HCT116 (cell line): ENCODE measurements at regions not wholly inside any gene's neighbourhood (a gene's known extent, or its start where the extent isn't known, plus 50 kb on each side); places are given as distances from the start of the nearest gene placed in this dataset.

Source experiments
- ATAC-seq: fragments of 200-7000 bp; cut with Tn5 transposase; 2 replicates; pipeline ENCODE4 v1.9.1; 2020; ENCODE audit warnings: mild to moderate bottlenecking, moderate library complexity
- BruUV-seq: library from RNA; stranded (reverse); fragments of 400-500 nt; replicated peaks from 2 replicates; lab custom pipeline; 2021; lab: Mats Ljungman, UMichigan
- CTCF ChIA-PET: fragments of 300-600 bp; sonication (Branson Sonifier 250); formaldehyde crosslinking; loops from one replicate; lab custom pipeline; 2021; ENCODE audit warnings: antibody characterized with exemption; lab: Charles Lee
- POLR2A ChIA-PET: fragments of 300-600, 350-600 bp; sonication (Branson Sonifier 250); formaldehyde crosslinking; loops from one replicate; lab custom pipeline; 2021; ENCODE audit warnings: antibody characterized with exemption; lab: Charles Lee
- RAD21 ChIA-PET, 2 experiments: fragments of 300-600 bp; sonication (Branson Sonifier 250); formaldehyde crosslinking; loops; one replicate each; lab custom pipeline; 2023; ENCODE audit warnings: low total read pairs in 2 of 2; ENCODE audit not compliant: uncharacterized antibody in 2 of 2, unreplicated experiment in 2 of 2, low non-redundant PET in 1 of 2; lab: Charles Lee
- DNase-seq: peaks from one replicate; pipeline ENCODE4 v3.0.0-alpha.2; 2010; ENCODE audit warnings: low read depth, low spot score
- H2AFZ ChIP-seq: fragments of 200-600 bp; shearing (Covaris generic), sonication (generic); 2 replicates; pipeline ENCODE4 v1.6.1; 2017; ENCODE audit warnings: low read depth, mixed run types, mixed read lengths, antibody characterized with exemption, low read length; ENCODE audit not compliant: poor library complexity, severe bottlenecking
- H3K27ac ChIP-seq: 2 replicates; pipeline ENCODE4 v1.5.1; 2012; ENCODE audit warnings: low read depth, low read length
- H3K27me3 ChIP-seq: fragments of 200-600 bp; sonication (generic); 2 replicates; pipeline ENCODE4 v1.6.1; 2016; ENCODE audit warnings: mixed run types, low read length, mixed read lengths; ENCODE audit not compliant: insufficient read depth
- H3K36me3 ChIP-seq, 2 experiments: fragments of 200-500 bp in 1 of 2; fragments of 200-600 bp in 1 of 2; sonication (Bioruptor generic) in 1 of 2; sonication (generic) in 1 of 2; 2 replicates each; pipeline versions ENCODE4 v1.5.1 to v1.6.1; 2014 to 2016; ENCODE audit warnings: low read length in 2 of 2, inconsistent platforms in 1 of 2, mixed read lengths in 1 of 2, mixed run types in 1 of 2; ENCODE audit not compliant: insufficient read depth in 2 of 2, control insufficient read depth in 1 of 2
- H3K4me1 ChIP-seq, 2 experiments: fragments of 200-600 bp in 1 of 2; sonication (generic) in 1 of 2; 2 replicates each; pipeline versions ENCODE4 v1.5.1 to v1.6.1; 2012 to 2017; ENCODE audit warnings: low read length in 2 of 2, inconsistent platforms in 1 of 2, mild to moderate bottlenecking in 1 of 2, mixed read lengths in 1 of 2, mixed run types in 1 of 2, moderate library complexity in 1 of 2; ENCODE audit not compliant: insufficient read depth in 2 of 2, control insufficient read depth in 1 of 2
- H3K4me2 ChIP-seq: fragments of 200-600 bp; sonication (generic); 2 replicates; pipeline ENCODE4 v1.6.1; 2017; ENCODE audit warnings: mixed run types, low read length, mixed read lengths
- H3K4me3 ChIP-seq, 2 experiments: fragments of 200-600 bp in 1 of 2; sonication (generic) in 1 of 2; replicated peaks in 1 of 2; 2 replicates each; pipeline ENCODE4 v1.5.1; 2011 to 2016; ENCODE audit warnings: low read length in 2 of 2, control low read depth in 1 of 2, low read depth in 1 of 2, mild to moderate bottlenecking in 1 of 2, mixed read lengths in 1 of 2, mixed run types in 1 of 2
- H3K79me2 ChIP-seq: fragments of 200-600 bp; sonication (generic); 2 replicates; pipeline ENCODE4 v1.6.1; 2017; ENCODE audit warnings: mild to moderate bottlenecking, mixed run types, low read length, moderate library complexity, mixed read lengths; ENCODE audit not compliant: insufficient read depth
- H3K9ac ChIP-seq: fragments of 200-600 bp; sonication (generic); 2 replicates; pipeline ENCODE4 v1.6.1; 2016; ENCODE audit warnings: low read length, mixed read lengths
- H3K9me2 ChIP-seq: fragments of 200-600 bp; sonication (generic), shearing (Covaris generic); 2 replicates; pipeline ENCODE4 v1.6.1; 2017; ENCODE audit warnings: mixed run types, mild to moderate bottlenecking, moderate library complexity; ENCODE audit not compliant: insufficient read depth
- H3K9me3 ChIP-seq, 2 experiments: fragments of 200-500 bp in 1 of 2; fragments of 200-600 bp in 1 of 2; sonication (Bioruptor generic) in 1 of 2; sonication (generic) in 1 of 2; 2 replicates each; pipeline ENCODE4 v1.6.1; 2014 to 2017; ENCODE audit warnings: low read length in 2 of 2, mixed read lengths in 2 of 2, inconsistent platforms in 1 of 2, low read depth in 1 of 2, mild to moderate bottlenecking in 1 of 2, mixed run types in 1 of 2, moderate library complexity in 1 of 2; ENCODE audit not compliant: control insufficient read depth in 1 of 2, insufficient read depth in 1 of 2
- H4K20me1 ChIP-seq: fragments of 200-600 bp; sonication (generic), shearing (Covaris generic); 2 replicates; pipeline ENCODE4 v1.6.1; 2017; ENCODE audit warnings: mixed run types, mild to moderate bottlenecking, moderate library complexity; ENCODE audit not compliant: insufficient read depth
- ATF3 ChIP-seq: IDR thresholded peaks from 2 replicates; pipeline ENCODE4 v1.6.1; 2012
- FOSL1 ChIP-seq: IDR thresholded peaks from 2 replicates; pipeline ENCODE4 v1.6.1; 2012; ENCODE audit warnings: low read depth
- JUND ChIP-seq: IDR thresholded peaks from 2 replicates; pipeline ENCODE4 v1.6.1; 2012
- MAX ChIP-seq: IDR thresholded peaks from 2 replicates; pipeline ENCODE4 v1.6.1; 2012
- RAD21 ChIP-seq: IDR thresholded peaks from 2 replicates; pipeline ENCODE4 v1.6.1; 2012; ENCODE audit warnings: low read depth, mild to moderate bottlenecking
- REST ChIP-seq: IDR thresholded peaks from 2 replicates; pipeline ENCODE4 v1.6.1; 2012; ENCODE audit warnings: low read depth
- SIN3A ChIP-seq: IDR thresholded peaks from 2 replicates; pipeline ENCODE4 v1.6.1; 2012; ENCODE audit warnings: low read depth
- SP1 ChIP-seq: IDR thresholded peaks from 2 replicates; pipeline ENCODE4 v1.6.1; 2012; ENCODE audit warnings: low read depth
- SRF ChIP-seq: IDR thresholded peaks from 2 replicates; pipeline ENCODE4 v1.6.1; 2012; ENCODE audit warnings: low read depth
- ZBTB33 ChIP-seq: IDR thresholded peaks from 2 replicates; pipeline ENCODE4 v1.6.1; 2011; ENCODE audit warnings: mild to moderate bottlenecking, low read length, moderate library complexity; ENCODE audit not compliant: insufficient replicate concordance; ENCODE audit errors: extremely low read depth
- intact Hi-C: fragments of 100-400 bp; cut with micrococcal nuclease; formaldehyde crosslinking; loops from 2 replicates; pipeline ENCODE4 v1.10.0; 2022

- intact Hi-C loops: no loop called here
- ATAC-seq: no peak
- no peaks in the 10 kb centered on the region for H4K20me1 ChIP-seq
- no peak overlapping the region for H3K4me3 ChIP-seq
- ChIA-PET CTCF (no interaction called here), RAD21 (no interaction called here), POLR2A (no interaction called here)
- TF ChIP-seq REST: no peak
- TF ChIP-seq JUND: no peak
- no peak for TF ChIP-seq SP1
- TF ChIP-seq RAD21: no peak
- no peak for TF ChIP-seq ATF3
- no peak for TF ChIP-seq MAX
- no peak for TF ChIP-seq SIN3A
- TF ChIP-seq ZBTB33: no peak
- no peak for TF ChIP-seq FOSL1
- TF ChIP-seq SRF: no peak
- no peaks in the 10 kb centered on the region for H3K9me2 ChIP-seq
- H3K9ac ChIP-seq: no peak overlapping the region
- no peaks in the 10 kb centered on the region for H3K9me3 ChIP-seq
- H3K79me2 ChIP-seq: no peaks in the 10 kb centered on the region
- H3K4me1 ChIP-seq: no peaks in the 10 kb centered on the region
- no TSS peak for BruUV-seq
- H2AFZ ChIP-seq: no peak overlapping the region
- DNase-seq: no peak
- no peaks in the 10 kb centered on the region for H3K36me3 ChIP-seq
- no peaks in the 10 kb centered on the region for H3K27me3 ChIP-seq
- H3K27ac ChIP-seq: no peak overlapping the region
- no peak overlapping the region for H3K4me2 ChIP-seq
Measured at GRCh38 chr12:64955746-64956145, 131.3 kb downstream of the TBC1D30 start.
